Neural crest cell (in vitro differentiated cells): ENCODE measurements at regions not wholly inside any gene's neighbourhood (a gene's known extent, or its start where the extent isn't known, plus 50 kb on each side); places are given as distances from the start of the nearest gene placed in this dataset.
"Not testable (repeated sequence)": the region's sequence is repeated elsewhere in the genome, so short reads cannot be mapped to it uniquely, and the experiment has no call there.

ENCODE experiments used
- DNase-seq: peaks from one replicate; pipeline ENCODE4 v3.0.0; 2021; ENCODE audit warnings: low read depth, mixed read lengths, low spot score
- H3K27ac Mint-ChIP-seq: one replicate; pipeline ENCODE4 v1.8.0; 2021; ENCODE audit warnings: mild to moderate bottlenecking, mixed read lengths; ENCODE audit not compliant: unreplicated experiment
- H3K27me3 Mint-ChIP-seq: 2 replicates; pipeline ENCODE4 v1.8.0; 2021; ENCODE audit warnings: low read depth, mild to moderate bottlenecking, mixed read lengths
- H3K36me3 Mint-ChIP-seq: 2 replicates; pipeline ENCODE4 v1.8.0; 2021; ENCODE audit warnings: low read depth, mild to moderate bottlenecking, mixed read lengths
- H3K4me1 Mint-ChIP-seq: 2 replicates; pipeline ENCODE4 v1.8.0; 2021; ENCODE audit warnings: mixed read lengths
- H3K4me3 Mint-ChIP-seq: one replicate; pipeline ENCODE4 v1.8.0; 2021; ENCODE audit warnings: mild to moderate bottlenecking, mixed read lengths
- H3K9me3 Mint-ChIP-seq: 2 replicates; pipeline ENCODE4 v1.8.0; 2021; ENCODE audit warnings: mixed read lengths
- TF ChIP-seq, protein P1 (sequence below): fragments of 200-600 bp; sonication (generic); conservative IDR thresholded peaks from 2 replicates; pipeline ENCODE4 v1.5.0; 2021; ENCODE audit warnings: antibody characterized with exemption, mild to moderate bottlenecking

- H3K36me3 Mint-ChIP-seq, result no peaks in the 10 kb centered on the region
- peaks cover 7% of the 10 kb centered on the region for H3K9me3 Mint-ChIP-seq
- no peak overlapping the region for H3K27ac Mint-ChIP-seq
Measured at GRCh38 chr9:78091731-78092130, 60.1 kb upstream of the GNAQ start.

GRCh38 chr9:78089111-78089510, 57.5 kb upstream of the GNAQ start:
- Mint-ChIP-seq H3K4me3 (no peak overlapping the region), H3K4me1 (no peaks in the 10 kb centered on the region), H3K9me3 (peaks cover 7% of the 10 kb centered on the region), H3K27ac (no peak overlapping the region), H3K36me3 (no peaks in the 10 kb centered on the region), H3K27me3 (peaks cover 6% of the 10 kb centered on the region)
- no peak for DNase-seq
- TF ChIP-seq, protein P1, sequence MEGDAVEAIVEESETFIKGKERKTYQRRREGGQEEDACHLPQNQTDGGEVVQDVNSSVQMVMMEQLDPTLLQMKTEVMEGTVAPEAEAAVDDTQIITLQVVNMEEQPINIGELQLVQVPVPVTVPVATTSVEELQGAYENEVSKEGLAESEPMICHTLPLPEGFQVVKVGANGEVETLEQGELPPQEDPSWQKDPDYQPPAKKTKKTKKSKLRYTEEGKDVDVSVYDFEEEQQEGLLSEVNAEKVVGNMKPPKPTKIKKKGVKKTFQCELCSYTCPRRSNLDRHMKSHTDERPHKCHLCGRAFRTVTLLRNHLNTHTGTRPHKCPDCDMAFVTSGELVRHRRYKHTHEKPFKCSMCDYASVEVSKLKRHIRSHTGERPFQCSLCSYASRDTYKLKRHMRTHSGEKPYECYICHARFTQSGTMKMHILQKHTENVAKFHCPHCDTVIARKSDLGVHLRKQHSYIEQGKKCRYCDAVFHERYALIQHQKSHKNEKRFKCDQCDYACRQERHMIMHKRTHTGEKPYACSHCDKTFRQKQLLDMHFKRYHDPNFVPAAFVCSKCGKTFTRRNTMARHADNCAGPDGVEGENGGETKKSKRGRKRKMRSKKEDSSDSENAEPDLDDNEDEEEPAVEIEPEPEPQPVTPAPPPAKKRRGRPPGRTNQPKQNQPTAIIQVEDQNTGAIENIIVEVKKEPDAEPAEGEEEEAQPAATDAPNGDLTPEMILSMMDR, result no peak

More at GRCh38 chr9:78091731-78092130, 60.1 kb upstream of the GNAQ start:
- TF ChIP-seq, protein P1, result no peak
- DNase-seq, result no peak
- Mint-ChIP-seq H3K27me3 (peaks cover 4% of the 10 kb centered on the region), H3K4me1 (no peaks in the 10 kb centered on the region), H3K4me3 (no peak overlapping the region)

DNA sequence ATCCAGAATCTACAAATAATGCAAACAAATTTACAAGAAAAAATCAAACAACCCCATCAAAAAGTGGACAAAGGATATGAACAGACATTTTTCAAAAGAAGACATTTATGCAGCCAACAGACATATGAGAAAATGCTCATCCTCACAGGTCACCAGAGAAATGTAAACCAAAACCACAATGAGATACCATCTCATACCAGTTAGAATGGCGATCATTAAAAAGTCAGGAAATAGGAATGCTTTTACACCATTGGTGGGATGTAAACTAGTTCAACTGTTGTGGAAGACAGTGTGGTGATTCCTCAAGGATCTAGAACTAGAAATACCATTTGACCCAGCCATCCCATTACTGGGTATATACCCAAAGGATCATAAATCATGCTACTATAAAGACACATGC, 56.6 kb upstream of the GNAQ start:
- H3K9me3 Mint-ChIP-seq, H3K36me3 Mint-ChIP-seq, H3K4me3 Mint-ChIP-seq, H3K4me1 Mint-ChIP-seq, H3K27me3 Mint-ChIP-seq, H3K27ac Mint-ChIP-seq, DNase-seq: not testable (repeated sequence)
